Spleen (tissue), 11 donors: ENCODE measurements at regions not wholly inside any gene's neighbourhood (a gene's known extent, or its start where the extent isn't known, plus 50 kb on each side); places are given as distances from the start of the nearest gene placed in this dataset.

Experiments used
- DNase-seq: peaks from one replicate; pipeline ENCODE4 v3.0.0-alpha.2; 2020
- H3K27ac ChIP-seq, 8 donors: fragments of 200-600 bp; sonication (generic) in 7 of 8; 1 replicate in 4 of 8; 2 replicates in 4 of 8; pipeline versions ENCODE4 v1.5.0 to v1.8.0; 2016 to 2021; ENCODE audit warnings: inconsistent platforms in 4 of 8, mild to moderate bottlenecking in 4 of 8, moderate library complexity in 1 of 8
- H3K27me3 ChIP-seq, 7 donors: fragments of 200-600 bp; sonication (generic) in 6 of 7; replicated peaks in 1 of 7; 1 replicate in 4 of 7; 2 replicates in 3 of 7; pipeline versions ENCODE4 v1.5.0 to v1.8.0; 2016 to 2021; ENCODE audit warnings: inconsistent platforms in 3 of 7, mild to moderate bottlenecking in 1 of 7
- H3K36me3 ChIP-seq, 6 donors: fragments of 200-600 bp; sonication (generic) in 5 of 6; 1 replicate in 4 of 6; 2 replicates in 2 of 6; pipeline versions ENCODE4 v1.5.0 to v1.8.0; 2016 to 2021; ENCODE audit warnings: inconsistent platforms in 2 of 6
- H3K4me1 ChIP-seq, 6 donors: fragments of 200-600 bp; sonication (generic) in 5 of 6; 1 replicate in 3 of 6; 2 replicates in 3 of 6; pipeline versions ENCODE4 v1.5.0 to v1.8.0; 2016 to 2021; ENCODE audit warnings: inconsistent platforms in 3 of 6
- H3K4me3 ChIP-seq, 8 donors: fragments of 200-600 bp; sonication (generic) in 7 of 8; 1 replicate in 4 of 8; 2 replicates in 4 of 8; pipeline versions ENCODE4 v1.5.0 to v1.8.0; 2016 to 2021; ENCODE audit warnings: inconsistent platforms in 4 of 8, mild to moderate bottlenecking in 4 of 8, moderate library complexity in 2 of 8
- H3K9me3 ChIP-seq, 8 donors: fragments of 200-600 bp; sonication (generic) in 7 of 8; 1 replicate in 4 of 8; 2 replicates in 4 of 8; pipeline versions ENCODE4 v1.5.0 to v1.8.0; 2016 to 2021; ENCODE audit warnings: inconsistent platforms in 4 of 8
- POLR2A ChIP-seq, 3 donors: fragments of 450-650 bp; IDR thresholded peaks; one replicate each; pipeline ENCODE4 v1.5.1; 2017; ENCODE audit warnings: antibody characterized with exemption in 3 of 3, mild to moderate bottlenecking in 1 of 3
- POLR2AphosphoS5 ChIP-seq, 3 donors: sonication (generic); formaldehyde crosslinking; IDR thresholded peaks; one replicate each; pipeline ENCODE4 v1.5.1; 2017; ENCODE audit warnings: antibody characterized with exemption in 3 of 3
- WGBS, 5 donors: extraction: QIAGEN DNeasy Blood & Tissue Kit in 3 of 5; methylation state at CpG; one replicate each; pipeline versions ENCODE4 v1.1.5 to v1.1.7; 2013 to 2018; 5-methylcytosine and 5-hydroxymethylcytosine counted together
- intact Hi-C: fragments of 100-400 bp; cut with DNase I; formaldehyde crosslinking; loops from one replicate; pipeline ENCODE4 v1.15.0; 2023; ENCODE audit warnings: low total_unique reads
- TF ChIP-seq, protein P1 (sequence below), 11 experiments: fragments of 200-600 bp in 7 of 11; fragments of 450-650 bp in 4 of 11; sonication (generic) in 4 of 11; IDR thresholded peaks in 8 of 11; conservative IDR thresholded peaks in 3 of 11; 1 replicate in 7 of 11; 2 replicates in 4 of 11; pipeline versions ENCODE4 v1.4.0 to v1.8.0; 2016 to 2021; ENCODE audit warnings: antibody characterized with exemption in 11 of 11, inconsistent platforms in 4 of 11, mild to moderate bottlenecking in 1 of 11
- donor health status: healthy with polysubstance abuse.
- donor health status: DM: no; HTN: no; CAD: no; lungs with moderate emphysema.
- donor health status: DM: no; HTN: no; CAD: no.
- donor health status: Bipolar disorder and iron deficiency.
- donor health status: healthy.
- donor health status: DM: no; HTN: no; CAD: no.
- donor health status: DM: yes; HTN: yes; CAD: no.

DNA sequence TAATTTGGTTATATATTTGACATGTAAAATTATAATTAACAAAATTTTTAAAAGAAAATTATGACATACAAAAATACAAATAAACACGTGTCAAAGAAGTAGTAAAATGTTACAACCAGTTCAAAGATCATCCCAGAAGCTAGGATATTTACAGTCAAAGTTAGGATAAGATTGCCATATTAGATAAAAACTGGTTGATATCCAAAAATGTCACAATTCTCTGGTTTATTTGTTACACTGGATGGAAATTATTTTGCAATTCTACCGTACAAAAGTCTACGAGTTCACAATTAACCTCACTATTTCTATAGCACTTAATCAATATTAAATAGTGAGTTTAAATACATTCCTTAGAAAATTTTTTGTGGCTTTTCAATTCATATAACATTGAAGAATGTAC is 673.8 kb downstream of the GBE1 start:
- Histone ChIP-seq H3K27ac (no peak overlapping the region), H3K27me3 (no peaks in the 10 kb centered on the region), H3K9me3 (peaks cover 0 to 14% (median 3%) of the 10 kb centered on the region in 8 donors), H3K36me3 (no peaks in the 10 kb centered on the region), H3K4me1 (no peaks in the 10 kb centered on the region), H3K4me3 (no peak overlapping the region)
- no peak for TF ChIP-seq POLR2AphosphoS5 (IDR thresholded peaks at IDR 0.05)
- TF ChIP-seq POLR2A (IDR thresholded peaks at IDR 0.05) = no peak
- TF ChIP-seq, protein P1, sequence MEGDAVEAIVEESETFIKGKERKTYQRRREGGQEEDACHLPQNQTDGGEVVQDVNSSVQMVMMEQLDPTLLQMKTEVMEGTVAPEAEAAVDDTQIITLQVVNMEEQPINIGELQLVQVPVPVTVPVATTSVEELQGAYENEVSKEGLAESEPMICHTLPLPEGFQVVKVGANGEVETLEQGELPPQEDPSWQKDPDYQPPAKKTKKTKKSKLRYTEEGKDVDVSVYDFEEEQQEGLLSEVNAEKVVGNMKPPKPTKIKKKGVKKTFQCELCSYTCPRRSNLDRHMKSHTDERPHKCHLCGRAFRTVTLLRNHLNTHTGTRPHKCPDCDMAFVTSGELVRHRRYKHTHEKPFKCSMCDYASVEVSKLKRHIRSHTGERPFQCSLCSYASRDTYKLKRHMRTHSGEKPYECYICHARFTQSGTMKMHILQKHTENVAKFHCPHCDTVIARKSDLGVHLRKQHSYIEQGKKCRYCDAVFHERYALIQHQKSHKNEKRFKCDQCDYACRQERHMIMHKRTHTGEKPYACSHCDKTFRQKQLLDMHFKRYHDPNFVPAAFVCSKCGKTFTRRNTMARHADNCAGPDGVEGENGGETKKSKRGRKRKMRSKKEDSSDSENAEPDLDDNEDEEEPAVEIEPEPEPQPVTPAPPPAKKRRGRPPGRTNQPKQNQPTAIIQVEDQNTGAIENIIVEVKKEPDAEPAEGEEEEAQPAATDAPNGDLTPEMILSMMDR (IDR thresholded peaks at IDR 0.05 in 8 of 11, conservative IDR thresholded peaks at IDR 0.05 in 3 of 11) = no peak
- intact Hi-C loops = no loop called here
- WGBS, 5 donors = 84 to 90% (median 86%) methylated on average over 3 of the region's 3 CpGs
- DNase-seq = no peak

DNA sequence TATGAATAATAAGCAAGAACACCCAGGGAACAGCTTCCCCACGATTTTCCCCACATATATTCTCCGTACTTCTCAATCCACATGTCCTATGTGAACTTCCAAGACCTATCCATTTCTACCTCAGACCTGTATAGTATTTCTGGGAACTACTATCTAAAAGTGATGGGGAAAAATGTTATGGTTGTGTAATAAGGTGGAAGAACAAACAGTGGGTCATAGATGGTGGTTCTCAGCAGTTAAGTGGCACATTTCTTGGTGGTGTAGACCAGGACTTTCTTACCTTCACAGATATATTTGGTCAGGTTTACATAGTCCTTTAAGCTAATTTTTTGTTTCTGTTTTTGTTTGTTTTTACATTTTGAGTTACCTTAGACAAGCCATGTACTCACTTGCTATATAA is 675.1 kb downstream of the GBE1 start:
- DNase-seq = no peak
- Histone ChIP-seq H3K36me3 (no peaks in the 10 kb centered on the region), H3K27me3 (no peaks in the 10 kb centered on the region), H3K4me1 (no peaks in the 10 kb centered on the region), H3K27ac (no peak overlapping the region), H3K9me3 (peaks cover 0 to 10% (median 3%) of the 10 kb centered on the region in 8 donors), H3K4me3 (no peak overlapping the region)
- intact Hi-C loops = no loop called here
- TF ChIP-seq, protein P1 (IDR thresholded peaks at IDR 0.05 in 8 of 11, conservative IDR thresholded peaks at IDR 0.05 in 3 of 11) = no peak
- TF ChIP-seq POLR2A (IDR thresholded peaks at IDR 0.05) (no peak), POLR2AphosphoS5 (IDR thresholded peaks at IDR 0.05) (no peak)
- 61 to 74% (median 70%) methylated on average over 2 of the region's 2 CpGs for WGBS, 5 donors

DNA sequence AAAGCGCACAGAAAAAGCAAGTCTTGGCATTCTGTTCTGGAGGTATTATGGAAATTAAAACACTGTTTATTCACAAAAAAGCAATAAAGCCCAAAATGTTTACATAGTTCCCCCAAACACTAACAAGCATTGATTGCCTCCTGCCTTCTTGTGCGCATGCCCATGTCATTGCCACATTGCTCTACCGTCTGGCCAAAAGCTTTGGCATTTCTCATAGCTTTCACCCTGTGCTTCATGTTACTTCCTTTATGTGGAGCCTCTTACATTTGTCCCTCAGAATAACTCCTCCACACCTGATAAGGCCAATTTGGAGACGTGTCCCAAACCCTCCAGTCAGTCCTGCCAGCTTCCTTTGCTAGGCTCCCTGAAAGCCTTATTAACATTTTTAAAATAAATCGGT is 680.8 kb downstream of the GBE1 start:
- no peaks in the 10 kb centered on the region for H3K9me3 ChIP-seq
- no peaks in the 10 kb centered on the region for H3K4me1 ChIP-seq
- no peaks in the 10 kb centered on the region for H3K27me3 ChIP-seq
- no peak overlapping the region for H3K27ac ChIP-seq
- DNase-seq = no peak
- H3K4me3 ChIP-seq = no peak overlapping the region
- TF ChIP-seq POLR2AphosphoS5 (IDR thresholded peaks at IDR 0.05) (no peak), POLR2A (IDR thresholded peaks at IDR 0.05) (no peak)
- TF ChIP-seq, protein P1 (IDR thresholded peaks at IDR 0.05 in 8 of 11, conservative IDR thresholded peaks at IDR 0.05 in 3 of 11) = no peak
- intact Hi-C loops = no loop called here
- WGBS, 5 donors = 81 to 89% (median 83%) methylated on average over 5 of the region's 5 CpGs
- no peaks in the 10 kb centered on the region for H3K36me3 ChIP-seq

DNA sequence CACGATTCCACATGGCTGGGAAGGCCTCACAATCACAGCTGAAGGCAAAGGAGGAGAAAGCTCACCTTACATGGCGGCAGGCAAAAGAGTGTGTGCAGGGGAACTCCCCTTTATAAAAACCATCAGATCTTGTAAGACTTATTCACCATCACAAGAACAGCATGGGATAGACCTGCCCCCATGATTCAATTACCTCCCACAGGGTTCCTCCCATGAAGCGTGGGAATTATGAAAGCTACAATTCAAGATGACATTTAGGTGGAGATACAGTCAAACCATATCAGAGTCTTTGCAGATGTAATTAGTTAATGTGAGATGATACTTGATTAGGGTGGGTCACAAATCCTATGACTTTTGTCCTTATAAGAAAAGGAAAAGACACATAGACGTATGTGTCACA is 688.9 kb downstream of the GBE1 start:
- no peak for DNase-seq
- no peak overlapping the region for H3K27ac ChIP-seq
- H3K4me3 ChIP-seq = no peak overlapping the region
- intact Hi-C loops = no loop called here
- H3K36me3 ChIP-seq = no peaks in the 10 kb centered on the region
- no peak for TF ChIP-seq POLR2A (IDR thresholded peaks at IDR 0.05)
- TF ChIP-seq, protein P1 (IDR thresholded peaks at IDR 0.05 in 8 of 11, conservative IDR thresholded peaks at IDR 0.05 in 3 of 11) = no peak
- no peak for TF ChIP-seq POLR2AphosphoS5 (IDR thresholded peaks at IDR 0.05)
- no peaks in the 10 kb centered on the region for H3K27me3 ChIP-seq
- H3K4me1 ChIP-seq = no peaks in the 10 kb centered on the region
- 60 to 82% (median 76%) methylated on average over 4 of the region's 4 CpGs for WGBS, 5 donors
- peaks cover 0 to 15% (median 5%) of the 10 kb centered on the region in 8 donors for H3K9me3 ChIP-seq
